ENCODE measurements at regions not wholly inside any gene's neighbourhood (a gene's known extent, or its start where the extent isn't known, plus 50 kb on each side); places are given as distances from the start of the nearest gene placed in this dataset.

- DNase-seq: peak; percentile 77 to 81 (median 77)
Measured at GRCh38 chr1:221439008-221439746, 302.7 kb downstream of the DUSP10 start.

- peak; percentile 85 to 96 (median 91) for DNase-seq
Measured at GRCh38 chr1:221439747-221440501, 302.0 kb downstream of the DUSP10 start.

GRCh38 chr1:221440658-221441057 lies 301.2 kb downstream of the DUSP10 start:
- peak; percentile 81 to 87 (median 81) for DNase-seq

GRCh38 chr1:221442056-221442455 lies 299.8 kb downstream of the DUSP10 start:
- no peak for DNase-seq

GRCh38 chr1:221444346-221444745 lies 297.5 kb downstream of the DUSP10 start:
- no peak for DNase-seq

GRCh38 chr1:221448585-221449175 lies 293.2 kb downstream of the DUSP10 start:
- no peak for DNase-seq

- DNase-seq: no peak
Measured at GRCh38 chr1:221449194-221449593, 292.7 kb downstream of the DUSP10 start.

- DNase-seq: peak; percentile 18 to 43 (median 26)
Measured at GRCh38 chr1:221449801-221450470, 292.0 kb downstream of the DUSP10 start.

- DNase-seq: no peak
Measured at GRCh38 chr1:221451741-221452140, 290.1 kb downstream of the DUSP10 start.

- no peak for DNase-seq
Measured at GRCh38 chr1:221454096-221454495, 287.8 kb downstream of the DUSP10 start.

- DNase-seq: no peak
Measured at GRCh38 chr1:221456918-221457317, 285.0 kb downstream of the DUSP10 start.

GRCh38 chr1:221457685-221458446 lies 284.0 kb downstream of the DUSP10 start:
- no peak for DNase-seq

- no peak for DNase-seq
Measured at GRCh38 chr1:221458447-221459156, 283.3 kb downstream of the DUSP10 start.

GRCh38 chr1:221459558-221459957 lies 282.3 kb downstream of the DUSP10 start:
- DNase-seq: no peak

- no peak for DNase-seq
Measured at GRCh38 chr1:221462345-221462744, 279.5 kb downstream of the DUSP10 start.

- DNase-seq: no peak
Measured at GRCh38 chr1:221468546-221468945, 273.3 kb downstream of the DUSP10 start.

GRCh38 chr1:221469476-221469875 lies 272.4 kb downstream of the DUSP10 start:
- no peak for DNase-seq

GRCh38 chr1:221470000-221470698 lies 271.7 kb downstream of the DUSP10 start:
- no peak for DNase-seq

- DNase-seq: no peak
Measured at GRCh38 chr1:221473411-221473810, 268.5 kb downstream of the DUSP10 start.

GRCh38 chr1:221477252-221477651 lies 264.6 kb downstream of the DUSP10 start:
- no peak for DNase-seq

All from suppressor macrophage treated with lipopolysaccharide for 1 hour (primary cell).